IPS-NIHi7 (cell line): ENCODE measurements at regions not wholly inside any gene's neighbourhood (a gene's known extent, or its start where the extent isn't known, plus 50 kb on each side); places are given as distances from the start of the nearest gene placed in this dataset.

ENCODE experiments used
- DNase-seq: peaks from one replicate; pipeline ENCODE4 v3.0.0; 2012; ENCODE audit warnings: mixed read lengths; ENCODE audit errors: extremely low spot score

DNA sequence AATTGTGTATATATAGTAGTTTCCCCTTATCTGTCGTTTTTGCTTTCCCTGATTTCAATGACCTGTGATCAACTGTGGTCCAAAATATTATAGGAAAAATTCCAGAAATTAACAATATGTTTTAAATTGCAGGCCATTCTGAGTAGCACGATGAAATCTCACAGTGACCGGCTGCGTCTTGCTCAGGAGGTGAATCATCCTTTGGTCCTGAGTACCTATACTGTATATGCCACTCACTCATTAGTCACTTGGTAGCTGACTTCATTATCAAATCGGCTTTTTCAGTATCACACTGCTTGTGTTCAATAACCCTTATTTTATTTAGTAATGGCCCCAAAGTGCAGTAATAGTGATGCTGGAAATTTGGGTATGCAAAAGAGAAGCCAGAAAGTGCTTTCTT is 728.3 kb upstream of the EYS start:
- no peak for DNase-seq

DNA sequence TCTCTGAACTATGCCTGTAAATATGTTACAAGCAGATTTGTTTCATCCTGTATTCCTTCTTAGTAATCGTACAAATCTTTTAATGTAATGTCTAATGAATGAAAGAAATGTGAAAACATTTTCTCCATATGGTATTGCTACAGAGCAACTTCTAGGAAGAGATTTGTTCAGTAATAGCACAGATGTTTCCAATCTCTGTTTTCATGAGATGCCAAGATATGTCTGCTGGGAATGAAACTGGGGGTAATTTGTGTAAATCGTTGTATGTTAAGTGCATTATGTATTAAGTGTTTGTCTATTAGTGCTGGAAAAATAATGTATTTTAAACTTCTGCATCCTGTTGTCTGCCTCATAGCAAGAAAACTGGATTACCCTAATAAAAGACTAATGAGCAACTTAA is 722.2 kb upstream of the EYS start:
- DNase-seq, result no peak

- DNase-seq, result no peak
Observed at GRCh38 chr6:66423047-66423446, 716.0 kb upstream of the EYS start.

DNA sequence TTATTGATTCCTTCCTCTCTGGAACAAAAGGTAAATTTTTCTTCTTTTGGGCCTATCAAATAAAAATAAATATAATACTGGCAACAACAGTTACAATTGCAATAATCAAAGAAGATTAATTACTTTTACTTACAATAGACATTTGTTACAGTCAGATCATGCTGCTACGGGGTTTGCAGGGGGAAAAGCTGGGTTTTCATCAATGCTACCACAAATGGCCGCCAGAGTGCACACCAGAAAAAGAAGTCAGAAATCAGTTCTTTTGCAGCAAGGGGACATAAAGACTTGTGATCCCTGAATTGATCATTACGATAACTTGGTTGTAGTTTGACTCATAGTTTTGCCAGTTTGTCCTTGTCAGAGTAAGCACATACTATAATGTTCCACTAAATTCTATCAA is 714.5 kb upstream of the EYS start:
- peak; percentile 6 for DNase-seq

- DNase-seq, result no peak
Observed at GRCh38 chr6:66418906-66419305, 711.9 kb upstream of the EYS start.

DNA sequence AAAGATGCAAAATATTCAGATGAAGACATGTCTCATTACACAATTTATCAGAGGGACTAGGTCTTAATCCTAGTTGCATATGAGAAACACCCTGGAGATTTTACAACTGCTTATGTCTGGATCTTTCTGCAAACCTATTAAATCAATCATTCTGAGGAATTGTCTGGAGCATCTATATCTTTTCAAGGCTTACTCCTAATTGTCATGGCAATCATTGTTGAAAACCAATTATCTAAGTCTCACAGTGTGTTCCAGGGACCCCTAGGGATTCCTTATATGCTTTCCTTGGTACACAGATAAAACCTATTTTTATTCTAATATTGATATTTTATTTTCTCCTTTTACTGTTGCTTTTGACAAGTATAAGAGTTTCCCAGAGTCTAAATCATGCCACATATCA is 696.9 kb upstream of the EYS start:
- DNase-seq, result no peak

GRCh38 chr6:66402873-66403272 is 695.8 kb upstream of the EYS start:
- DNase-seq, result no peak

GRCh38 chr6:66396549-66396948 is 689.5 kb upstream of the EYS start:
- DNase-seq, result no peak

- no peak for DNase-seq
Observed at GRCh38 chr6:66396145-66396544, 689.1 kb upstream of the EYS start.

DNA sequence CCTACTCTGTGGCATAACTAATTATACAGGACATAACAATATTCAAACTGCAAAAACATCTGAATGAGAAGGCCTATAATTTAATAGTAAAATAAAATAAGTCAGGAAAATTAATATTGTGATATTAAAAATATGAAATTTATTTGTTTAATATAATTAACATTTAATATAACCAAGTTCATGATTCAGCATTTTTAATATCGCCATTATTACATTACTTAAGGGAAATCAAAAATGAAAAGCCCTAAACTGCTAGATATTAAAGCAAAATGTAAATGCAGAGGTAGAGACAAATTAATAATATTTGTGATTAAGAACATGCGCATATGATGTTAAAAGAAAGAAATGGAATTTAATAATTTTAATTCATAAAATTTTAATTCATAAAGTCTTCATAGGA is 683.4 kb upstream of the EYS start:
- no peak for DNase-seq

DNA sequence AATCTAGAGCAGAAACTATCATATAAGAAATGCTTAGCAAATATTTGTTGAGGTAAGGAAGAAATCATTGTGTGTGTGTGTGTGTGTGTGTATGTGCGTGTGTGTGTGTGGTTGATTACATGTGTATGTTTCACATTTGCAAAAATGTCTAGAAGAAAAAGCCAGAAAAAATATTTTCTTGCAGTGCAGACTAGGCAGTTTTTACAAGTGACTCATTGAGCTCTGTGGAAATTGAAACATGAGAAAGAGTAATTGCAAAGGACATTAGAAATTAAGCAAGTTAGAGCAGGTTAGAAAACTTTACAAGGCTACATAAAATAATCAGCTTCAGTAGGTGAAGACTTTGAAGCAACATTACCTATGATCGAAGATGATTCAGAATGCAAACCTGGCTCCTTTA is 669.0 kb upstream of the EYS start:
- DNase-seq, result no peak

DNA sequence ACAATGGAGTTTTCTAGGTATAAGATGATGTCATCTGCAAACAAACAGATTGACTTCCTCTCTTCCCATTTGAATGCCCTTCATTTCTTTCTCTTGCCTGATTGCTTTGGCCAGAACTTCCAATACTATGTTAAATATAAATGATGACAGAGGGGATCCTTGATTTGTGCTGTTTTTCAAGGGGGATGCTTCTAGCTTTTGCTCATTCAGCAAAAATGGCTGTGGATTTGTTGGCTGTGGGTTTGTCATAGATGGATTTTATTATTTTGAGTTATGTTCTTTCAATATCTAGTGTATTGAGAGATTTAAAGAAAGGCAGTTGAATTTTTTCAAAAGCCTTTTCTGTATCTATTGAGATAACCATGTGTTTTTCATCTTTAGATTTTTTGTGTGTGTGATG is 662.4 kb upstream of the EYS start:
- no peak for DNase-seq

DNA sequence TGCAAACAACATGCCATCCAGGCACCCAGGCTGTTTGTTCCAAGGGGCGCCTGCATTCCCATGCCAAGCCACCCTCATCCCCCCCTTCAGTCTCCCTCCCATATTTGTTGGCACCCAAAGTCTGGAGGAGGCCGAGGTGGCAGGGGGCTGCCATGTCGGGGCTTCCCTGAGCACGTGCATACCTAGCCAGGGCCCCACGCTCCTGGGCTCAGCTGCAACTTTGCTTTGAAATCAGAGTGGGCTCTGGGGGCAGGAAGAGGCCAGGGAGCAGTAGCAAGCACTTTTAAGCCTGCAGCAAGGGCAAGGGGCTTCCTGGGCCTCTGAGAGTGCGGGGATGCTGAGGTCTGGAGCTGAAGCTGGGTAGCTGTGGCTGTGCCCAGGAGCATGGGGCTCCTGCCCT is 655.9 kb upstream of the EYS start:
- no peak for DNase-seq

DNA sequence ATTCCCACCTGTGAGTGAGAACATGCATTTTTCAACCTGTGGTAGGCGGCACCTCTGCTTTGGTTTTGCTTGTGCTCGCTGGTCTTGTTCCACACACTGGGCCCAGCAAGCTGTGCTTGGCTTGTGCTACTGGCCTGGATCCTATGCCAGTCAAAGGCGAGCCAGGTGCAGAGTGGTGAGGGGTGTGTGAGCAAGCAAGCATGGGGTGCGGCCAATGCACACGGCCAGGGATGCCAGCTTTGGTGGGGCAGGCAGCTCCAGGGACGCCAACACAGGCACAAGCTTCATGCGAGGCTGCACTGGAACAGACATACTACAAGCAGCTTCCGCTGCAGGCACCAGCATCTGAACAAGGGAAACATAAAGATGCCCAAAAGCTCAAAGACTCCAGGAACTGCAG is 654.9 kb upstream of the EYS start:
- no peak for DNase-seq

DNA sequence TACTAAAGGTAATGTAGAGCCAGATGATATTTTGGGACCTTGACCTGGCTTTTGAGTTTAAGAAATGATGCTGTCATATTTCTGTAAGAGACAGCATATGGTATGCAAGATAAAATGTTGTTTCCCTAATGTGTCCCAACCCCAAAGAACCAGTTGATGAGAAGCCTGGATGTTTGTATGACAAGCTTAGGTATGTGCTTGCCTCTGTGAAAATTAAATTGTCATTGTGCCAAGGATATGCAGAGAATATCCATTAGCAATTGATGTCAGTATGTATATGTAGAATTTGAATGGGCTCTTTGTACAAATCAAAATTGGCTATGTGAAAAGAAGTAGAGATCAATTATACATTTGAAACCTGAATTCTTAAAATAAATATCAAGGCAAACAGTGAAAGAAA is 650.8 kb upstream of the EYS start:
- no peak for DNase-seq

GRCh38 chr6:66355471-66355870 is 648.4 kb upstream of the EYS start:
- DNase-seq, result no peak

- no peak for DNase-seq
Observed at GRCh38 chr6:66344796-66345195, 637.8 kb upstream of the EYS start.

DNA sequence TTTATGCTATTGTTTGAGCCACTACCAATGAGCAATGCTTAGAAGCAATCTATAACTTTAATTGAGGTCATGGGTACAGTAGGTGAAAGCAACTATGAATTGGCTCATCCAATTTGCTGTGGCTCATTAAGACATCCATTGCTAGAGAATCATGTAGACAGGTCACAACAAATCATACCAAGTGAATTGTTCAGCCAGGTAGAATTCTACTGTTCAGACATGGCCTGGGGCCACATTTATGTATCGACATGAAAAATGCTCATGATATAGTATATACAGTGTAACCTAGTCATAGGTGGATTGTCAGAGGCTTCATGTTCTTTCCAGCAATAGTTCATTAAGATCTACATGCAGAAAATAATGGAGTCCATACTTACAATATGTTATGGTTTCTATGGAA is 633.7 kb upstream of the EYS start:
- no peak for DNase-seq

DNA sequence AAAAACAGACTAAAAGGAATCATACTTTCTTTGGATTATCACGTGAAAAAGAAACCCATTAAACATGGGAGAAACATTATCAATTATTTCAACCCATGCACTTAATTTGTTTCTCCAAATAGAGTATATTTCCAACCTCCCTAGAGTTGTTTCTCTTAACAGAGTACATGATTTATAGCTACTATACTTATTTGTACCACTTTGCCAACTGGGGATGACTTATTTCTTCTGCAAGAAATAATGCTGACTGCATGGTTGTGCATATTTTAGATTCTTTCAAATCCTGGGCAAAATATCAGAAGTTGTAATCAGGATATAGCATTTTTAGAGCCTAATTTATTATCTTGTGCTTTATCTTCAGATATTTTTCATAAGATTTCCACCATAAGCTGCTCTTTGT is 629.1 kb upstream of the EYS start:
- no peak for DNase-seq

- no peak for DNase-seq
Observed at GRCh38 chr6:66328200-66328599, 621.2 kb upstream of the EYS start.

GRCh38 chr6:66326228-66326627 is 619.2 kb upstream of the EYS start:
- DNase-seq, result no peak

DNA sequence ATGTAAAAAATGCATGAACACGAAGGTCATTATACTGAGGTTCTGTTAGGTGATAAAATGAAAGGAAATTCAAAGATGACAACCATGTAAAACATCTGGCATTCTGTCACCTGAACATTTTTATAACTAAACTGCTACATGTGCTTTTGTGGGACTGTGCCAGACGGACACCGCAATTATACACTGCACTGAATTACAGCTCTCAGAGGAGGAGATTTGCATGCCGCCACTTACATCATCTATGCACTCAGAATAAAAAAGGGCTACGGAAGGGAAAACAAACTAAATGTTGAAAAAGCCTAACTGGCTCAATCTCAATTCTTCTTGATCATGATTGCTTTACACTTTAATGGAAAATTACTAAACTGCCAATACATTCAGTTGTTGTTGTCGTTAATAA is 614.0 kb upstream of the EYS start:
- no peak for DNase-seq

- DNase-seq, result no peak
Observed at GRCh38 chr6:66307490-66307889, 600.5 kb upstream of the EYS start.

- no peak for DNase-seq
Observed at GRCh38 chr6:66291905-66292304, 584.9 kb upstream of the EYS start.

- peak; percentile 5 for DNase-seq
Observed at GRCh38 chr6:66289889-66290288, 582.9 kb upstream of the EYS start.
